NCI-H187 treated with DMSO at 0.1 percent for 48 hours (cell line): ENCODE measurements at regions not wholly inside any gene's neighbourhood (a gene's known extent, or its start where the extent isn't known, plus 50 kb on each side); places are given as distances from the start of the nearest gene placed in this dataset.

Experiments used
- DNase-seq: peaks from one replicate; lab custom pipeline; 2025; lab: John Stamatoyannopoulos, UW

GRCh38 chr10:130403153-130404075 lies 267.2 kb downstream of the GLRX3 start:
- peak; percentile 3 for DNase-seq

GRCh38 chr10:130404476-130405055 lies 268.4 kb downstream of the GLRX3 start:
- DNase-seq: no peak

GRCh38 chr10:130407052-130407451 lies 270.9 kb downstream of the GLRX3 start:
- DNase-seq: no peak

GRCh38 chr10:130409331-130409730 lies 273.1 kb downstream of the GLRX3 start:
- DNase-seq: no peak

GRCh38 chr10:130409931-130410330 lies 273.7 kb downstream of the GLRX3 start:
- no peak for DNase-seq

- DNase-seq: peak; percentile 40
These were observed 275.4 kb downstream of the GLRX3 start for GRCh38 chr10:130411496-130412085.

GRCh38 chr10:130412317-130412716 lies 276.1 kb downstream of the GLRX3 start:
- DNase-seq: no peak

- DNase-seq: no peak
These were observed 280.4 kb downstream of the GLRX3 start for GRCh38 chr10:130416334-130417150.

GRCh38 chr10:130418731-130419130 lies 282.5 kb downstream of the GLRX3 start:
- no peak for DNase-seq

- no peak for DNase-seq
These were observed 285.7 kb downstream of the GLRX3 start for GRCh38 chr10:130421909-130422308.

- DNase-seq: no peak
These were observed 286.5 kb downstream of the GLRX3 start for GRCh38 chr10:130422366-130423324.

GRCh38 chr10:130423455-130424305 lies 287.5 kb downstream of the GLRX3 start:
- no peak for DNase-seq

GRCh38 chr10:130424418-130424817 lies 288.2 kb downstream of the GLRX3 start:
- DNase-seq: no peak

- DNase-seq: no peak
These were observed 289.0 kb downstream of the GLRX3 start for GRCh38 chr10:130425169-130425568.

GRCh38 chr10:130425881-130426435 lies 289.8 kb downstream of the GLRX3 start:
- DNase-seq: no peak

- no peak for DNase-seq
These were observed 291.1 kb downstream of the GLRX3 start for GRCh38 chr10:130427216-130427722.

- DNase-seq: no peak
These were observed 292.7 kb downstream of the GLRX3 start for GRCh38 chr10:130428936-130429335.

GRCh38 chr10:130429809-130430208 lies 293.6 kb downstream of the GLRX3 start:
- DNase-seq: no peak

- DNase-seq: no peak
These were observed 294.1 kb downstream of the GLRX3 start for GRCh38 chr10:130430291-130430690.
